Endothelial cell of umbilical vein (primary cell): ENCODE measurements at regions not wholly inside any gene's neighbourhood (a gene's known extent, or its start where the extent isn't known, plus 50 kb on each side); places are given as distances from the start of the nearest gene placed in this dataset.

Experiments used
- BruUV-seq: library from RNA; stranded (reverse); fragments of 400-500 nt; replicated peaks from 2 replicates; lab custom pipeline; 2021; lab: Mats Ljungman, UMichigan
- CTCF ChIA-PET: fragments of 300-600, 350-600 bp; sonication (Branson Sonifier 250); formaldehyde crosslinking; loops from one replicate; lab custom pipeline; 2021; ENCODE audit warnings: antibody characterized with exemption, inconsistent platforms; lab: Charles Lee
- POLR2A ChIA-PET: fragments of 300-600, 350-600 bp; sonication (Branson Sonifier 250); formaldehyde crosslinking; loops from one replicate; lab custom pipeline; 2021; ENCODE audit warnings: antibody characterized with exemption, inconsistent platforms; lab: Charles Lee
- DNase-seq: peaks from one replicate; pipeline ENCODE4 v3.0.0-alpha.2; 2011; ENCODE audit warnings: low read depth, low spot score
- FAIRE-seq: peaks from 2 replicates; lab custom pipeline; 2011; peaks lifted over from hg19 to GRCh38; lab: Jason Lieb, UNC
- H2AFZ ChIP-seq: 2 replicates; pipeline ENCODE4 v1.6.0; 2012; ENCODE audit warnings: low read depth, low read length, control low read depth, inconsistent platforms
- H3K27ac ChIP-seq: 2 replicates; pipeline ENCODE4 v1.5.1; 2011; ENCODE audit warnings: low read depth, mild to moderate bottlenecking, control low read depth, low read length, moderate library complexity; ENCODE audit not compliant: insufficient read depth
- H3K27me3 ChIP-seq, 2 experiments: 2 replicates each; pipeline versions ENCODE4 v1.6.0 to v1.6.1; 2011; ENCODE audit warnings: low read length in 2 of 2, mixed read lengths in 1 of 2; ENCODE audit not compliant: control insufficient read depth in 2 of 2, insufficient read depth in 2 of 2
- H3K36me3 ChIP-seq, 2 experiments: 2 replicates in 1 of 2; 3 replicates in 1 of 2; pipeline ENCODE4 v1.5.1; 2011; ENCODE audit warnings: low read length in 2 of 2, mild to moderate bottlenecking in 1 of 2, moderate library complexity in 1 of 2; ENCODE audit not compliant: control insufficient read depth in 2 of 2, insufficient read depth in 2 of 2; ENCODE audit errors: extremely low read depth in 1 of 2
- H3K4me1 ChIP-seq: 3 replicates; pipeline ENCODE4 v1.5.1; 2011; ENCODE audit warnings: mild to moderate bottlenecking, low read length; ENCODE audit not compliant: control insufficient read depth, insufficient read depth; ENCODE audit errors: extremely low read depth
- H3K4me2 ChIP-seq: 2 replicates; pipeline ENCODE4 v1.6.1; 2011; ENCODE audit warnings: low read length, control low read depth, mixed read lengths; ENCODE audit not compliant: insufficient read depth
- H3K4me3 ChIP-seq, 3 experiments: fragments of 200-600 bp in 1 of 3; sonication (generic), shearing (Covaris generic) in 1 of 3; replicated peaks in 1 of 3; 2 replicates each; pipeline ENCODE4 v1.5.1; 2011 to 2016; ENCODE audit warnings: control low read depth in 3 of 3, low read length in 3 of 3, mild to moderate bottlenecking in 2 of 3, inconsistent platforms in 1 of 3, low read depth in 1 of 3, moderate library complexity in 1 of 3; ENCODE audit not compliant: insufficient read depth in 1 of 3
- H3K79me2 ChIP-seq: 2 replicates; pipeline ENCODE4 v1.6.0; 2012; ENCODE audit warnings: low read length, inconsistent platforms; ENCODE audit not compliant: control insufficient read depth, insufficient read depth
- H3K9ac ChIP-seq: replicated peaks from 2 replicates; pipeline ENCODE3; 2011; ENCODE audit warnings: low read length, control low read depth; ENCODE audit not compliant: insufficient read depth; ENCODE audit errors: extremely low read depth
- H3K9me1 ChIP-seq: replicated peaks from 3 replicates; pipeline ENCODE4 v1.6.0; 2011; ENCODE audit warnings: mild to moderate bottlenecking, low read length; ENCODE audit not compliant: control insufficient read depth, insufficient read depth; ENCODE audit errors: extremely low read depth
- H3K9me3 ChIP-seq: replicated peaks from 2 replicates; pipeline ENCODE4 v1.5.1; 2012; ENCODE audit warnings: low read length, inconsistent platforms; ENCODE audit not compliant: control insufficient read depth, insufficient read depth
- H4K20me1 ChIP-seq: replicated peaks from 2 replicates; pipeline ENCODE3; 2011; ENCODE audit warnings: mild to moderate bottlenecking, low read length; ENCODE audit not compliant: control insufficient read depth, insufficient read depth; ENCODE audit errors: extremely low read depth
- CTCF ChIP-seq, 2 donors: IDR thresholded peaks; 1 replicate in 1 of 2; 2 replicates in 1 of 2; pipeline ENCODE4 v1.5.1; 2011; ENCODE audit warnings: low read length in 2 of 2, mild to moderate bottlenecking in 2 of 2, moderate library complexity in 2 of 2, control low read depth in 1 of 2, inconsistent platforms in 1 of 2, low read depth in 1 of 2; ENCODE audit not compliant: insufficient read depth in 1 of 2; ENCODE audit errors: extremely low read depth in 1 of 2
- EZH2 ChIP-seq: IDR thresholded peaks from 2 replicates; pipeline ENCODE4 v1.6.1; 2012; ENCODE audit warnings: borderline replicate concordance, low read depth, mild to moderate bottlenecking, moderate library complexity, low read length, inconsistent platforms; ENCODE audit not compliant: severe bottlenecking
- FOS ChIP-seq: IDR thresholded peaks from 2 replicates; pipeline ENCODE4 v1.6.1; 2011; ENCODE audit warnings: mild to moderate bottlenecking, low read length, moderate library complexity, borderline replicate concordance; ENCODE audit not compliant: insufficient read depth
- GATA2 ChIP-seq: IDR thresholded peaks from 2 replicates; pipeline ENCODE4 v1.7.0; 2011; ENCODE audit warnings: low read depth, mild to moderate bottlenecking, moderate library complexity, mixed read lengths, low read length; ENCODE audit not compliant: insufficient read length, insufficient read depth
- JUN ChIP-seq: IDR thresholded peaks from 2 replicates; pipeline ENCODE4 v1.6.1; 2011; ENCODE audit warnings: borderline replicate concordance, low read depth; ENCODE audit not compliant: insufficient read length, insufficient read depth
- MYC ChIP-seq: IDR thresholded peaks from one replicate; pipeline ENCODE4 v1.6.1; 2011; ENCODE audit warnings: mild to moderate bottlenecking, low read depth, low read length
- POLR2A ChIP-seq: IDR thresholded peaks from 2 replicates; pipeline ENCODE4 v1.6.1; 2012; ENCODE audit warnings: low read depth, mild to moderate bottlenecking, control low read depth, low read length
- POLR2AphosphoS5 ChIP-seq: IDR thresholded peaks from 2 replicates; pipeline ENCODE4 v1.6.1; 2012; ENCODE audit warnings: low read depth, mild to moderate bottlenecking, control low read depth, low read length, moderate library complexity; ENCODE audit not compliant: insufficient read depth
- dilution Hi-C: fragments of 300-500 bp; cut with MboI; formaldehyde crosslinking; loops from one replicate; pipeline ENCODE4 v1.15.0; 2019; ENCODE audit warnings: low sequenced_read_pairs; ENCODE audit not compliant: extremely low pct_ligation_motif_present
- intact Hi-C: fragments of 100-400 bp; cut with micrococcal nuclease; formaldehyde crosslinking; loops from one replicate; pipeline ENCODE4 v1.10.0; 2022
- TF ChIP-seq, protein P1 (sequence below): IDR thresholded peaks from 2 replicates; pipeline ENCODE4 v1.6.1; 2011; ENCODE audit not compliant: insufficient read depth, insufficient read length

DNA sequence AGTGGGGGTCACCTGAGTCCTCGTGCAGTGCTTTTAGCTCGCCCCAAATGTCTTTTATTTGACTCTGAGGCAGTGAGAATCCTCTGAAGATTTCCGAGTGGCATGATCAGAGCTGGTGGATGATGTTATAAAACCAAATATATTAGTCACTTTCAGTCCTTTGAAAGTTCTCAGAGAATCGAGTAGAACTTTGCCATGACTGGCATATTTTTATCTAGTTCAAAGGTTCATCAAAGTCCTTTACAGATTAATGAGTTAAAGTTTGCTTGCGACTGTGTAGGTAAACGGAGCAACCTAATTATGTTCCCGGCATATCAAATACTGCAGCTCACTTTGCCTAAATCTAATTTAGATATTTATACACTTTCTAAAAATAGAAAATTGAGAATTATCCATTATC is 498.5 kb upstream of the NOX3 start:
- H2AFZ ChIP-seq, result no peak overlapping the region
- no peaks in the 10 kb centered on the region for H3K9me3 ChIP-seq
- H3K9ac ChIP-seq, result no peak overlapping the region
- POLR2A ChIA-PET, result no interaction called here
- H3K4me1 ChIP-seq, result no peaks in the 10 kb centered on the region
- no TSS peak for BruUV-seq
- CTCF ChIA-PET, result no interaction called here
- no peaks in the 10 kb centered on the region for H3K79me2 ChIP-seq
- H3K9me1 ChIP-seq, result no peaks in the 10 kb centered on the region
- intact Hi-C loops, result no loop called here
- no peak for DNase-seq
- dilution Hi-C loops, result no loop called here
- H3K36me3 ChIP-seq, result no peaks in the 10 kb centered on the region
- H4K20me1 ChIP-seq, result no peaks in the 10 kb centered on the region
- no peak overlapping the region for H3K4me2 ChIP-seq
- no peak overlapping the region for H3K27ac ChIP-seq
- H3K27me3 ChIP-seq, result no peaks in the 10 kb centered on the region
- TF ChIP-seq GATA2 (no peak), FOS (no peak), POLR2AphosphoS5 (no peak), CTCF (IDR thresholded peaks at IDR 0.05; ENCODE audit: extremely low read depth in 1 of 2, insufficient read depth in 1 of 2, low read depth in 1 of 2, low read length in 2 of 2) (no peak), JUN (no peak), MYC (no peak), EZH2 (no peak), POLR2A (no peak)
- TF ChIP-seq, protein P1, sequence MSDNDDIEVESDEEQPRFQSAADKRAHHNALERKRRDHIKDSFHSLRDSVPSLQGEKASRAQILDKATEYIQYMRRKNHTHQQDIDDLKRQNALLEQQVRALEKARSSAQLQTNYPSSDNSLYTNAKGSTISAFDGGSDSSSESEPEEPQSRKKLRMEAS, result no peak
- no peak for FAIRE-seq
- H3K4me3 ChIP-seq, result no peak overlapping the region
